H9 (cell line): ENCODE measurements at regions not wholly inside any gene's neighbourhood (a gene's known extent, or its start where the extent isn't known, plus 50 kb on each side); places are given as distances from the start of the nearest gene placed in this dataset.

Experiments
- DNase-seq: peaks from one replicate; pipeline ENCODE4 v3.0.0-alpha.2; 2017
- H2AFZ ChIP-seq: one replicate; pipeline ENCODE4 v1.6.1; 2013; ENCODE audit warnings: mild to moderate bottlenecking, low read length, control low read depth, moderate library complexity
- H2AK5ac ChIP-seq: 2 replicates; pipeline ENCODE4 v1.6.1; 2013; ENCODE audit warnings: low read length, control low read depth, mixed read lengths; ENCODE audit not compliant: insufficient read length
- H2BK120ac ChIP-seq: one replicate; pipeline ENCODE4 v1.6.1; 2013; ENCODE audit warnings: low read depth, mild to moderate bottlenecking, low read length, control low read depth, inconsistent platforms; ENCODE audit not compliant: poor library complexity, severe bottlenecking
- H2BK12ac ChIP-seq: 2 replicates; pipeline ENCODE4 v1.6.1; 2013; ENCODE audit warnings: low read length, control low read depth, mixed read lengths, low read depth; ENCODE audit not compliant: insufficient read length
- H2BK15ac ChIP-seq: 2 replicates; pipeline ENCODE4 v1.6.1; 2013; ENCODE audit warnings: low read depth, low read length, control low read depth
- H2BK20ac ChIP-seq: one replicate; pipeline ENCODE4 v1.6.1; 2013; ENCODE audit warnings: low read depth, mild to moderate bottlenecking, low read length, control low read depth, inconsistent platforms; ENCODE audit not compliant: poor library complexity, severe bottlenecking
- H2BK5ac ChIP-seq: 2 replicates; pipeline ENCODE4 v1.6.1; 2013; ENCODE audit warnings: low read length, control low read depth, mixed read lengths; ENCODE audit not compliant: insufficient read length
- H3K14ac ChIP-seq: 2 replicates; pipeline ENCODE4 v1.6.1; 2013; ENCODE audit warnings: low read length, control low read depth; ENCODE audit not compliant: insufficient read depth
- H3K18ac ChIP-seq: 2 replicates; pipeline ENCODE4 v1.6.1; 2013; ENCODE audit warnings: low read depth, mild to moderate bottlenecking, mixed read lengths, low read length, control low read depth; ENCODE audit not compliant: insufficient read length
- H3K23ac ChIP-seq: 2 replicates; pipeline ENCODE4 v1.6.1; 2013; ENCODE audit warnings: low read length, control low read depth, mixed read lengths, low read depth; ENCODE audit not compliant: insufficient read length
- H3K23me2 ChIP-seq: 2 replicates; pipeline ENCODE4 v1.6.1; 2013; ENCODE audit warnings: low read depth, mild to moderate bottlenecking, mixed read lengths, low read length, control low read depth; ENCODE audit not compliant: insufficient read length, poor library complexity, severe bottlenecking
- H3K27ac ChIP-seq: 2 replicates; pipeline ENCODE4 v1.5.1; 2013; ENCODE audit warnings: low read length, control low read depth, mixed read lengths, low read depth; ENCODE audit not compliant: insufficient read length
- H3K27me3 ChIP-seq: 2 replicates; pipeline ENCODE4 v1.6.1; 2013; ENCODE audit warnings: low read length, control low read depth, inconsistent platforms; ENCODE audit not compliant: insufficient read depth
- H3K4ac ChIP-seq: 2 replicates; pipeline ENCODE4 v1.6.1; 2013; ENCODE audit warnings: low read depth, mild to moderate bottlenecking, control low read depth, inconsistent platforms, low read length, moderate library complexity
- H3K4me1 ChIP-seq: 2 replicates; pipeline ENCODE4 v1.6.1; 2013; ENCODE audit warnings: low read length, control low read depth, inconsistent platforms; ENCODE audit not compliant: insufficient read depth
- H3K4me2 ChIP-seq: 2 replicates; pipeline ENCODE4 v1.6.1; 2013; ENCODE audit warnings: low read length, control low read depth, mixed read lengths; ENCODE audit not compliant: insufficient read length, insufficient read depth
- H3K56ac ChIP-seq: 2 replicates; pipeline ENCODE4 v1.6.1; 2013; ENCODE audit warnings: low read depth, mild to moderate bottlenecking, mixed read lengths, low read length, control low read depth; ENCODE audit not compliant: insufficient read length
- H3K79me1 ChIP-seq: 2 replicates; pipeline ENCODE4 v1.6.1; 2013; ENCODE audit warnings: low read depth, mild to moderate bottlenecking, moderate library complexity, low read length, control low read depth, inconsistent platforms; ENCODE audit not compliant: insufficient read depth, poor library complexity, severe bottlenecking
- H3K79me2 ChIP-seq: 2 replicates; pipeline ENCODE4 v1.6.1; 2013; ENCODE audit warnings: low read length, control low read depth, inconsistent platforms; ENCODE audit not compliant: insufficient read depth
- H3K9ac ChIP-seq: 2 replicates; pipeline ENCODE4 v1.6.1; 2013; ENCODE audit warnings: low read length, control low read depth, mixed read lengths; ENCODE audit not compliant: insufficient read length; ENCODE audit errors: extremely low read depth
- H3K9me3 ChIP-seq: one replicate; pipeline ENCODE4 v1.6.1; 2013; ENCODE audit warnings: low read depth, low read length, inconsistent platforms; ENCODE audit not compliant: control insufficient read depth
- H3T11ph ChIP-seq: one replicate; pipeline ENCODE4 v1.6.1; 2013; ENCODE audit warnings: mild to moderate bottlenecking, low read length, control low read depth, inconsistent platforms
- H4K20me1 ChIP-seq: one replicate; pipeline ENCODE4 v1.6.1; 2013; ENCODE audit not compliant: control insufficient read depth, insufficient read length, insufficient read depth
- H4K5ac ChIP-seq: 2 replicates; pipeline ENCODE4 v1.6.1; 2013; ENCODE audit warnings: low read depth, mild to moderate bottlenecking, mixed read lengths, low read length, control low read depth; ENCODE audit not compliant: insufficient read length
- H4K8ac ChIP-seq: replicated peaks from 2 replicates; pipeline ENCODE4 v1.6.1; 2013; ENCODE audit warnings: low read length, control low read depth, mixed read lengths, low read depth; ENCODE audit not compliant: insufficient read length
- H4K91ac ChIP-seq: 2 replicates; pipeline ENCODE4 v1.6.1; 2013; ENCODE audit warnings: low read depth, mild to moderate bottlenecking, moderate library complexity, mixed read lengths, low read length, control low read depth; ENCODE audit not compliant: insufficient read length
- H3K27ac Mint-ChIP-seq, 3 experiments: 2 replicates in 2 of 3; 3 replicates in 1 of 3; pipeline ENCODE4 v1.8.0; 2020 to 2021; ENCODE audit warnings: mixed read lengths in 3 of 3, mild to moderate bottlenecking in 1 of 3, moderate library complexity in 1 of 3
- H3K27me3 Mint-ChIP-seq: 2 replicates; pipeline ENCODE4 v1.8.0; 2021; ENCODE audit warnings: low read depth, mild to moderate bottlenecking, moderate library complexity, mixed read lengths
- H3K36me3 Mint-ChIP-seq, 3 experiments: 2 replicates in 2 of 3; 3 replicates in 1 of 3; pipeline ENCODE4 v1.8.0; 2020 to 2021; ENCODE audit warnings: low read depth in 3 of 3, mixed read lengths in 3 of 3; ENCODE audit not compliant: insufficient read depth in 1 of 3
- H3K4me1 Mint-ChIP-seq, 2 experiments: 2 replicates each; pipeline ENCODE4 v1.8.0; 2020; ENCODE audit warnings: mixed read lengths in 2 of 2
- H3K4me3 Mint-ChIP-seq, 2 experiments: 2 replicates in 1 of 2; 3 replicates in 1 of 2; pipeline ENCODE4 v1.8.0; 2020 to 2021; ENCODE audit warnings: mild to moderate bottlenecking in 2 of 2, mixed read lengths in 2 of 2, moderate library complexity in 1 of 2
- H3K9me3 Mint-ChIP-seq, 2 experiments: 2 replicates in 1 of 2; 3 replicates in 1 of 2; pipeline ENCODE4 v1.8.0; 2020; ENCODE audit warnings: mild to moderate bottlenecking in 2 of 2, mixed read lengths in 2 of 2, moderate library complexity in 1 of 2
- WGBS: extraction: QIAGEN DNeasy Blood & Tissue Kit; methylation state at CpG from one replicate; pipeline ENCODE4 v1.1.7; 2013; ENCODE audit warnings: missing lambda C conversion rate, low lambda C conversion rate, mixed read lengths; ENCODE audit not compliant: insufficient read length; ENCODE audit errors: extremely low coverage; 5-methylcytosine and 5-hydroxymethylcytosine counted together
- TF ChIP-seq, protein P1 (sequence below): fragments of 200-600 bp; sonication (generic); conservative IDR thresholded peaks from 3 replicates; pipeline ENCODE4 v1.8.0; 2021; ENCODE audit warnings: antibody characterized with exemption, mild to moderate bottlenecking

DNA sequence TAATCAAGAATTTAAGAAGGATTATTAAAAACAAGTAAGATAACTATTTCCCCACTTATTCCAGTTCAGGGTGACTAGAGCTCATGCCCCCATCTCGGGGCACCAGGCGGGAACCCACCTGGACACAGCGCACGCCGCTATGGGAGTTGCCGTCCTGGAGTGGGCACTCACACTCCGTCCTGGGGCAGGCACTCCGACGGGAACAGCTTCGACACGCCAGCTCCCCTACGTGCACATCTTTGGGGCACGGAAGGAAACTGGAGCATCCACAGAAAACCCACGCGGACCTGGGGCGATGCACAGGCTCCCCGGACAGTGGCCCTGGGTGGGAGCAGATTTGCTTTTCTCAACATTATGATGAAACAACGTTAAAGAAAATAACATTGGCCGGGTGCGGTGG, 52.0 kb upstream of the GATA5 start:
- Histone ChIP-seq H2BK15ac (no peak overlapping the region), H3K27ac (no peak overlapping the region), H4K8ac (no peak overlapping the region), H3K18ac (no peak overlapping the region), H3K14ac (no peak overlapping the region), H3T11ph (no peak overlapping the region), H3K79me2 (no peaks in the 10 kb centered on the region), H2BK5ac (no peak overlapping the region), H3K27me3 (no peaks in the 10 kb centered on the region), H3K9me3 (no peaks in the 10 kb centered on the region), H2BK120ac (no peak overlapping the region), H3K4me2 (no peak overlapping the region), H3K23me2 (no peaks in the 10 kb centered on the region), H3K9ac (no peak overlapping the region), H3K79me1 (no peaks in the 10 kb centered on the region), H4K20me1 (no peaks in the 10 kb centered on the region), H2BK20ac (no peak overlapping the region), H4K91ac (no peak overlapping the region), H2BK12ac (no peak overlapping the region), H2AFZ (no peak overlapping the region), H4K5ac (no peak overlapping the region), H3K56ac (no peak overlapping the region), H2AK5ac (no peak overlapping the region), H3K23ac (no peak overlapping the region), H3K4me1 (no peaks in the 10 kb centered on the region; the same call in 1 of the 2 replicates), H3K4ac (no peak overlapping the region)
- TF ChIP-seq, protein P1, sequence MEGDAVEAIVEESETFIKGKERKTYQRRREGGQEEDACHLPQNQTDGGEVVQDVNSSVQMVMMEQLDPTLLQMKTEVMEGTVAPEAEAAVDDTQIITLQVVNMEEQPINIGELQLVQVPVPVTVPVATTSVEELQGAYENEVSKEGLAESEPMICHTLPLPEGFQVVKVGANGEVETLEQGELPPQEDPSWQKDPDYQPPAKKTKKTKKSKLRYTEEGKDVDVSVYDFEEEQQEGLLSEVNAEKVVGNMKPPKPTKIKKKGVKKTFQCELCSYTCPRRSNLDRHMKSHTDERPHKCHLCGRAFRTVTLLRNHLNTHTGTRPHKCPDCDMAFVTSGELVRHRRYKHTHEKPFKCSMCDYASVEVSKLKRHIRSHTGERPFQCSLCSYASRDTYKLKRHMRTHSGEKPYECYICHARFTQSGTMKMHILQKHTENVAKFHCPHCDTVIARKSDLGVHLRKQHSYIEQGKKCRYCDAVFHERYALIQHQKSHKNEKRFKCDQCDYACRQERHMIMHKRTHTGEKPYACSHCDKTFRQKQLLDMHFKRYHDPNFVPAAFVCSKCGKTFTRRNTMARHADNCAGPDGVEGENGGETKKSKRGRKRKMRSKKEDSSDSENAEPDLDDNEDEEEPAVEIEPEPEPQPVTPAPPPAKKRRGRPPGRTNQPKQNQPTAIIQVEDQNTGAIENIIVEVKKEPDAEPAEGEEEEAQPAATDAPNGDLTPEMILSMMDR, result no peak
- Mint-ChIP-seq H3K36me3 (no peaks in the 10 kb centered on the region), H3K27ac (no peak overlapping the region), H3K27me3 (peaks cover 6% of the 10 kb centered on the region; the same call in 1 of the 2 replicates), H3K4me3 (no peak overlapping the region), H3K9me3 (no peaks in the 10 kb centered on the region; a peak in 1 of 5 replicates), H3K4me1 (peaks cover 9 to 37% of the 10 kb centered on the region in 2 experiments)
- DNase-seq, result no peak
- WGBS, result no CpG with 5 or more reads among the region's 20 CpGs
